ENCODE measurements at regions not wholly inside any gene's neighbourhood (a gene's known extent, or its start where the extent isn't known, plus 50 kb on each side); places are given as distances from the start of the nearest gene placed in this dataset.
"Not testable (repeated sequence)": the region's sequence is repeated elsewhere in the genome, so short reads cannot be mapped to it uniquely, and the experiment has no call there.

- DNase-seq: not testable (repeated sequence)
Observed at GRCh38 chr1:149278156-149278555, 174.8 kb upstream of the NBPF9 start.

DNA sequence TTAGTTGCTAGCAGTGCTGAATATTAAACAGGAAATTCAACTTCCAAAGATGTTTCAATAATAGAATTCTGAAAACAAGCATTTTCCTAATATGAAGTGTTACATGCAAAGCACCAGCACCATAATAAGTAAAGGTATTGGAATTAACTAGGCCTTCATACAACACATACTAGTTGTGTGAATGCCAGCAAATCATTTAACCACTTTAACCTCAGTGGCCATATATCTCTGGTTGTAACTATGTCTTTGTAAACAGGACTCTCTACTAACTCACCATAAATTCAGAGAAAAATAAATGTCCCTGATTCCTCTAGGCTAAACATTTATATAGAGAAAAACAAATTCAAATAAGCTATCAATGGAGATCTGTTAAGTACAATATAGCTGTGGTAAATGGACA, 175.7 kb upstream of the NBPF9 start:
- DNase-seq: not testable (repeated sequence)

DNA sequence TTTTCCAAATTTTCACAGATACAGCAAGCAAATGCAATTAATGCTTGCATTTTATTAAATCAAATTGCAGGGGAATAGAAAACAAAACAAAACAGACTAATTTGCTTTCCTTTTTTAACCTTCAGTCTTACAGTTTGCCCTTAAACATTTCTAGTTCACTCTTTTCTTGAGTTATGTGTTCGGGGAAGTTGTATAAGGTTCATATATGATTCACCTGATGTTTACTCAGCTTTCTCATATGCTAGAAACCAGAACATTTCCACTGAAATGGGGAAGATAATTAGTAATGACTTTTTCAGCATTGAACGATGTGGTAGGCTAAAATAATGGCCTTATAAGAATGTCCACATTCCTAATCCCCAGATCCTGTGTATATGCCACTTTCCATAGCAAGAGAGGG, 176.2 kb upstream of the NBPF9 start:
- DNase-seq: not testable (repeated sequence)

DNA sequence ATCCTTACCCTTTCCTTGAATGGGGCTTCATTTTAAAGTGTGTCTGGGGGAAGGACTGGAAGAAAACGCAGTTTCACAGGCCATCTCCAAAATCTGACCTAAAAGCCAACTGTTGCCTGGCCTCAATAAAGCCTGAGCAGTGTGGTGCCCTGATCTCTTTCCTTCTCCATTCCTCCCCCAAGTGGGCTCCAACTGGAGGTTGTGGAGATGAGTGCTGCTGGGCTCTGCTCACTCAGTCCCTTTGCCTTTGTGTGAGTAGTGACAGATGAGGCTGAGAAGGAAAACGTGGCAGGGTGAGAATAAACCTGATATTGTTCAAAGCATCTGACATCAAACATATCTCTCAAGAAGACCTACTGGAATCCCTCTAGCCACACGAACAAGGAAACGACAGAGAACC, 181.4 kb upstream of the NBPF9 start:
- DNase-seq: not testable (repeated sequence)

DNA sequence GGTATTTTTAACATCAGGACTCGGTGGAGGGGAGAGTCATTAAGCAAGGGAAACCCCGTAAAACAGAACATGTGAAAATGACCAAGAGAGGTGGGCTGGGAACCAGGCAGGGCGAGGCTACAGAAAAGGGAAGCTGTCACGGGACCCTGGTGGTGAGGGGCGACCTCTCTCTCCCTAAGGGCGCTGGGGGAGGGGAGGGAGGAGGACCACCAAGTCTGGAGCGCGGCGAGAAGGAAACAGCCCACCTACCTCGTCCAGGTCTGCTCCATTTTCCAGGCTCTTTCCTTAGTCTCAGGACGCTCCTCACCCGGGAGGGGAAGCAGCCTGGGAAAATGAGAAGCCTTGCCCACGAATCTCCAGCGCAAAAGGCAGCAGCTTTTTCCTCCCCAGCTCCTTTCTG, 181.9 kb upstream of the NBPF9 start:
- not testable (repeated sequence) for DNase-seq

DNA sequence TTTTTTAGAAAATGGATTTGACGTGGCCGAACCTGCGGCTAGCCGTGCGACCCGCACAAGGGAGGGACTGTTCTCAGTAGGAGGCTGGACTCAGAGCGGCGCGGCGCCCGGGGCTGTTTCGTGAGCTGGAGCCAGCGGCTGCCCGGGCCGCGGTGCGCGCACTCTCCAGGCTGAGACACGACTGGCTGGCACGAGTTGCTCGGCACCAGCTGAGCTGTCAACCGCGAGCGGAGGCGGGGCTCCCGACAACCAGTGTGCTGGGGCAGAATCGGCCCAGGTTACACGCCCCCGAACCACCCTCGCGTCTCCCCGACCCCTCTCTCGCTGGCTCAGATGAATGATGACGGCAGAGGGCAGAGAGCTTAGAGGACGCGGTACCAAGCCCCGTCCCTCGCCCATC, 182.3 kb upstream of the NBPF9 start:
- DNase-seq: not testable (repeated sequence)

GRCh38 chr1:149288580-149288979, 185.2 kb upstream of the NBPF9 start:
- DNase-seq: not testable (repeated sequence)

DNA sequence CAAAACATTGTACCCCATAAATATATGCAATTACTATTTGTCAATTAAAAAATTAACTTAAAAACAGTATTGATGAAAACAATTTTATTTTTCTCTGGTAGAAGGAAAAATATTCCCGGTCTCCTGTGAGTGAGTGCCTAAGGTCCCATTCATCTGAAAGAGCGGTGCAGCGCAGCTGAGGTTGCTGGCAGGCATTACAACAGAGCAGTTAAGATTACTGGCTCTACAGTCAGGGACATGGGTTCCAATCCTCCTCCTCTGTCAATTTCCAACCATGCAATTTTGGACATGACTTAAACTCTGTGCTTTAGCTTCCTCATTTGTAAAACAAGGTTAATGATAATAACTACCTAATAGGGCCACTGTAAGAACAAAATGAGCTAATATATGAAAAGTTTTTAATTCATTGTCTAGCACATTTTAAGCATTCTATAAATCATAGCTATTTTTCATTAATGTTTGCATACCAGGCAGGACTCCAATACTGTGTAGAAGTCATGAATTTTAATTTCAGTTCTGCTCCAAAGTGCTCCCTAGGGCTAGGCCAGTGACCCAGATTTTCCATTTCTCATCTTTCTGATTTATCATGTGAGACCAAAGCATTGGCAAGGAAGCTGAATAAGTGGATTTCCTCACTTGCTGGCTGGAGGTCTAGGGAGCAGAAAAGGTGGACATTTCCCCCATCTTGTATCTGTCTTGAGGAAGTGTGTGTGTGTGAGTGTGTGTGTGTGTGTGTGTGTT, 174.2 kb upstream of the NBPF19 start:
- DNase-seq: not testable (repeated sequence)

DNA sequence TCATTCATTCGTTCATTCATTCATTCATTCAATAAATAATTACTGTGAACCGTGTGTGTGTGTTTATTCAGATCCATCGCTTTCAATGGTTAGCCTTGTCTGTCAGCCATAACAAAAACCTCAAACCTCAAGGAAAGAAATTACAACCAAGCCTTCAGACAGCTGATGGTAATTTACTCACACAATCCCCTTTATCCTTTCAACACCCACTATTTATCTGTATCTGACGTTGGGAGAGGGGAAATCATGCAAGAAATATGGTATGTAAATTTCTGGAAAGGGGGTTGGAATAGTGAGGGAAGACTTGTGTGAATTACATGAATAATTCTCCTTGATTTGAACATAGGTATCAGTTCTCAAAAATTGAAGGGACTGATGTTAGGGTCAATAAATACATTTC, 173.6 kb upstream of the NBPF19 start:
- DNase-seq: not testable (repeated sequence)

DNA sequence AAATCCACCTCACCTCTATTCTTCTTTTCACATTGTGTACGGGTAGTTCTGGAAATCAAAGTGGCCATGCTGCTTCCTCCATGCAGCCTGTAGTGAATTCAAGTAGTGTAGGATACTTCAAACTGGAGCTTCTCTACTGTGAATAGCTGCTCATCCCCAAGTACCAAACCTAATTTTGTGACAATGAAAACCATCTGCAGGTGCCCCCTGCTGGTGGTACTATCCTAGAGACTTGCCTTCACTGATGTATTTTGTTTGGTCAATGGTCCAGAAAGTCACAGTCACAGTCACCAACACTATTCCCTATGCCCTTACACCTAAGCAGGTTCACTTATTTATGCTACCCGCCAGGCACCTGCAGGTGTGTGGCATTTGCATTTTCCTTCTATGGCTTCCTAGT, 170.0 kb upstream of the NBPF19 start:
- DNase-seq: not testable (repeated sequence)

DNA sequence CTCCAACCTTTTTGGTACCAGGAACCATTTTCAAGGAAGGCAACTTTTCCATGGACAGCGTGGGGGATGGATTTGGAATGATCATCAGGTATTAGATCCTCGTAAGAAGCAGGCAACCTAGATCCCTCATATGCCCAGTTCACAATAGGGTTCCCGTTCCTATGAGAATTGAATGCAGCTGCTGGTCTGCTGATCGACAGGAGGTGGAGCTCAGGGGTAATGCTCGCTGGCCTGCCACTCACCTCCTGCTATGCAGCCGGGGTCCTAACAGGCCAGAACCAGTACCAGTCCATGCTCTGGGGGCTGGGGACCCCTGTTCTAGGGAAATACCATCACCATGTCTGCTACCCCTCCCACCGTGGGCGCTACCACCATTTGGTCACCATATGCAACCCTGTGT, 167.2 kb upstream of the NBPF19 start:
- DNase-seq: not testable (repeated sequence)

- not testable (repeated sequence) for DNase-seq
Observed at GRCh38 chr1:149314921-149315320, 159.9 kb upstream of the NBPF19 start.

GRCh38 chr1:149320971-149321731, 153.7 kb upstream of the NBPF19 start:
- not testable (repeated sequence) for DNase-seq

DNA sequence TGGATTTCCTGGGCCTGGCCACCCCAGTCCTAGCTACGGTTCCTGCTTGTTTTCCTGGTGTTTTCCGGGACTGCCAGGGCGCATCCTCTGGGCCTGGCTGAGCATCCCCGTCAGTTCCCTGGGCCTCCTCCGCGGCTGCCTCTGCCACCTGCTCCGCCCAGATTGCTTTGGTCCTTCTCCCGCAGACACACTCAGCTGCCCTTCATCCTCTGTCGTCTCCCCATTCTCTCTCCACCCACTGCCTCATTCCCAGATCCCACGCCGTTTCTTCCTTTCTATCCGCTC, 153.2 kb upstream of the NBPF19 start:
- DNase-seq: not testable (repeated sequence)

GRCh38 chr1:149330081-149330335, 144.8 kb upstream of the NBPF19 start:
- not testable (repeated sequence) for DNase-seq

GRCh38 chr1:149336082-149336481, 138.8 kb upstream of the NBPF19 start:
- not testable (repeated sequence) for DNase-seq

- DNase-seq: not testable (repeated sequence)
Observed at GRCh38 chr1:149338221-149338691, 136.6 kb upstream of the NBPF19 start.

- DNase-seq: not testable (repeated sequence)
Observed at GRCh38 chr1:149338698-149339097, 136.1 kb upstream of the NBPF19 start.

GRCh38 chr1:149349448-149349847, 125.4 kb upstream of the NBPF19 start:
- not testable (repeated sequence) for DNase-seq

- not testable (repeated sequence) for DNase-seq
Observed at GRCh38 chr1:149352205-149352604, 122.6 kb upstream of the NBPF19 start.

GRCh38 chr1:149354579-149354978, 120.3 kb upstream of the NBPF19 start:
- DNase-seq: not testable (repeated sequence)

GRCh38 chr1:149355748-149356147, 119.1 kb upstream of the NBPF19 start:
- DNase-seq: not testable (repeated sequence)

- DNase-seq: not testable (repeated sequence)
Observed at GRCh38 chr1:149356152-149356551, 118.7 kb upstream of the NBPF19 start.

DNA sequence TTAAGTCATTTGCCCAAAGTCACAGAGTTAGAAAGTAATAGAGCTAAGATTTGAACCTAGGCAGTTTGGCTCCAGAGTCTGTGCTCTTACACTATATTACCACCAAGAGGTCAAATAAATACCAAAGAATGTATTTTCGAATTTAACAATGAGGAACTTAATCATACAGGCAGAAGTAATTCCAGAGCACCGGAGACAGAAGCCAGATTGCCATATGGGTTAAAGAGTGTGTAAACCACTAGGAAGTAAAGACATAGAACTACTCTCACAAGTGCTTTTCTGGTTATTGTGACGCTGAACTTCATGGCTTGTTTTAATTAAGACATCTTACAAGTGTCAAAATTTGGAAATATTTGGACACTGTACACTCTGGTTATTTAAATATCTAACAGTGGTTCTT, 114.5 kb upstream of the NBPF19 start:
- DNase-seq: not testable (repeated sequence)
